DND-41 (cell line): ENCODE measurements at regions not wholly inside any gene's neighbourhood (a gene's known extent, or its start where the extent isn't known, plus 50 kb on each side); places are given as distances from the start of the nearest gene placed in this dataset.

ENCODE experiments used
- ATAC-seq: fragments of 200-7000 bp; cut with Tn5 transposase; 3 replicates; pipeline ENCODE4 v1.9.1; 2021; ENCODE audit warnings: low read depth; ENCODE audit not compliant: insufficient read depth
- DNase-seq: peaks from one replicate; pipeline ENCODE4 v3.0.0-alpha.2; 2020
- H2AFZ ChIP-seq: 2 replicates; pipeline ENCODE4 v1.6.0; 2012; ENCODE audit warnings: low read depth, low read length
- H3K27ac ChIP-seq: 2 replicates; pipeline ENCODE4 v1.5.1; 2012; ENCODE audit warnings: low read length, inconsistent platforms
- H3K27me3 ChIP-seq: fragments of 200-600 bp; sonication (generic); 2 replicates; pipeline ENCODE4 v1.6.0; 2012; ENCODE audit warnings: low read length, mild to moderate bottlenecking, inconsistent platforms; ENCODE audit not compliant: insufficient read depth, poor library complexity
- H3K36me3 ChIP-seq: 2 replicates; pipeline ENCODE4 v1.5.1; 2012; ENCODE audit warnings: low read length, inconsistent platforms; ENCODE audit not compliant: insufficient read depth
- H3K4me1 ChIP-seq: 2 replicates; pipeline ENCODE4 v1.5.1; 2012; ENCODE audit warnings: mild to moderate bottlenecking, low read length; ENCODE audit not compliant: insufficient read depth
- H3K4me2 ChIP-seq: 2 replicates; pipeline ENCODE4 v1.6.0; 2012; ENCODE audit warnings: mild to moderate bottlenecking, moderate library complexity, low read length, inconsistent platforms; ENCODE audit not compliant: insufficient read depth
- H3K4me3 ChIP-seq, 2 experiments: fragments of 200-600 bp in 1 of 2; shearing (Covaris generic) in 1 of 2; 2 replicates each; pipeline ENCODE4 v1.5.1; 2012 to 2016; ENCODE audit warnings: inconsistent platforms in 2 of 2, low read length in 2 of 2, mild to moderate bottlenecking in 2 of 2, low read depth in 1 of 2, moderate library complexity in 1 of 2
- H3K79me2 ChIP-seq: 2 replicates; pipeline ENCODE4 v1.6.0; 2012; ENCODE audit warnings: low read length, inconsistent platforms; ENCODE audit not compliant: insufficient read depth
- H3K9ac ChIP-seq: 2 replicates; pipeline ENCODE4 v1.6.0; 2012; ENCODE audit warnings: low read depth, mild to moderate bottlenecking, inconsistent platforms, low read length, moderate library complexity
- H3K9me3 ChIP-seq: 2 replicates; pipeline ENCODE4 v1.5.1; 2012; ENCODE audit warnings: low read length, moderate library complexity, mild to moderate bottlenecking, inconsistent platforms; ENCODE audit not compliant: insufficient read depth, severe bottlenecking
- H4K20me1 ChIP-seq: 2 replicates; pipeline ENCODE4 v1.6.0; 2012; ENCODE audit warnings: low read length; ENCODE audit not compliant: insufficient read depth
- CTCF ChIP-seq: IDR thresholded peaks from 2 replicates; pipeline ENCODE4 v1.5.1; 2012; ENCODE audit warnings: borderline replicate concordance, low read length, moderate library complexity, mild to moderate bottlenecking; ENCODE audit not compliant: poor library complexity, severe bottlenecking; ENCODE audit errors: extremely low read depth
- EZH2 ChIP-seq: IDR thresholded peaks from 3 replicates; pipeline ENCODE4 v1.6.1; 2012; ENCODE audit warnings: borderline replicate concordance, low read depth, mild to moderate bottlenecking, moderate library complexity, low read length, inconsistent platforms; ENCODE audit not compliant: severe bottlenecking

GRCh38 chr2:180231015-180231414, 223.9 kb upstream of the CWC22 start:
- Histone ChIP-seq H3K4me3 (no peak overlapping the region), H3K4me2 (no peak overlapping the region), H3K79me2 (no peaks in the 10 kb centered on the region), H4K20me1 (no peaks in the 10 kb centered on the region), H3K36me3 (no peaks in the 10 kb centered on the region), H3K9me3 (no peaks in the 10 kb centered on the region), H2AFZ (no peak overlapping the region), H3K9ac (no peak overlapping the region), H3K4me1 (no peaks in the 10 kb centered on the region), H3K27me3 (no peaks in the 10 kb centered on the region), H3K27ac (no peak overlapping the region)
- TF ChIP-seq CTCF: no peak
- TF ChIP-seq EZH2: no peak
- DNase-seq (no peak), ATAC-seq (no peak)

- Histone ChIP-seq H3K79me2 (no peaks in the 10 kb centered on the region), H3K4me2 (no peak overlapping the region), H3K4me1 (no peaks in the 10 kb centered on the region), H3K27me3 (no peaks in the 10 kb centered on the region), H3K36me3 (no peaks in the 10 kb centered on the region), H3K4me3 (no peak overlapping the region), H4K20me1 (no peaks in the 10 kb centered on the region), H3K27ac (no peak overlapping the region), H3K9ac (no peak overlapping the region), H3K9me3 (peaks cover 6% of the 10 kb centered on the region), H2AFZ (no peak overlapping the region)
- ATAC-seq (no peak), DNase-seq (no peak)
- TF ChIP-seq EZH2 (no peak), CTCF (no peak)
Observed at GRCh38 chr2:180227461-180227860, 220.4 kb upstream of the CWC22 start.

GRCh38 chr2:180225118-180225517, 218.0 kb upstream of the CWC22 start:
- DNase-seq: no peak
- H2AFZ ChIP-seq: no peak overlapping the region
- no peaks in the 10 kb centered on the region for H3K4me1 ChIP-seq
- H3K79me2 ChIP-seq: no peaks in the 10 kb centered on the region
- no peaks in the 10 kb centered on the region for H3K27me3 ChIP-seq
- no peaks in the 10 kb centered on the region for H3K36me3 ChIP-seq
- H3K9me3 ChIP-seq: peaks cover 6% of the 10 kb centered on the region
- H3K4me2 ChIP-seq: no peak overlapping the region
- TF ChIP-seq CTCF (no peak), EZH2 (no peak)
- ATAC-seq: no peak
- no peak overlapping the region for H3K4me3 ChIP-seq
- H3K27ac ChIP-seq: no peak overlapping the region
- H4K20me1 ChIP-seq: no peaks in the 10 kb centered on the region
- no peak overlapping the region for H3K9ac ChIP-seq

GRCh38 chr2:180222644-180223043, 215.5 kb upstream of the CWC22 start:
- no peak for ATAC-seq
- DNase-seq: no peak

More at GRCh38 chr2:180222644-180223043, 215.5 kb upstream of the CWC22 start:
- no peak overlapping the region for H2AFZ ChIP-seq
- H4K20me1 ChIP-seq: no peaks in the 10 kb centered on the region
- H3K9ac ChIP-seq: no peak overlapping the region
- peaks cover 6% of the 10 kb centered on the region for H3K9me3 ChIP-seq
- H3K4me2 ChIP-seq: no peak overlapping the region
- no peak overlapping the region for H3K4me3 ChIP-seq
- H3K27me3 ChIP-seq: peaks cover 2% of the 10 kb centered on the region
- no peaks in the 10 kb centered on the region for H3K79me2 ChIP-seq
- H3K36me3 ChIP-seq: no peaks in the 10 kb centered on the region
- H3K4me1 ChIP-seq: no peaks in the 10 kb centered on the region
- TF ChIP-seq EZH2 (no peak), CTCF (no peak)
- H3K27ac ChIP-seq: no peak overlapping the region
